ENCODE measurements at regions not wholly inside any gene's neighbourhood (a gene's known extent, or its start where the extent isn't known, plus 50 kb on each side); places are given as distances from the start of the nearest gene placed in this dataset.

- H3K9ac ChIP-seq (ENCODE audit: low read length), result no peak overlapping the region
- H3K27me3 ChIP-seq (ENCODE audit: low read depth, low read length), result no peaks in the 10 kb centered on the region
- no peaks in the 10 kb centered on the region for H4K20me1 ChIP-seq (ENCODE audit: insufficient read depth, low read length)
- TF ChIP-seq EZH2phosphoT487 (IDR thresholded peaks at IDR 0.05; ENCODE audit: low read depth), result no peak
- TF ChIP-seq, protein P1, sequence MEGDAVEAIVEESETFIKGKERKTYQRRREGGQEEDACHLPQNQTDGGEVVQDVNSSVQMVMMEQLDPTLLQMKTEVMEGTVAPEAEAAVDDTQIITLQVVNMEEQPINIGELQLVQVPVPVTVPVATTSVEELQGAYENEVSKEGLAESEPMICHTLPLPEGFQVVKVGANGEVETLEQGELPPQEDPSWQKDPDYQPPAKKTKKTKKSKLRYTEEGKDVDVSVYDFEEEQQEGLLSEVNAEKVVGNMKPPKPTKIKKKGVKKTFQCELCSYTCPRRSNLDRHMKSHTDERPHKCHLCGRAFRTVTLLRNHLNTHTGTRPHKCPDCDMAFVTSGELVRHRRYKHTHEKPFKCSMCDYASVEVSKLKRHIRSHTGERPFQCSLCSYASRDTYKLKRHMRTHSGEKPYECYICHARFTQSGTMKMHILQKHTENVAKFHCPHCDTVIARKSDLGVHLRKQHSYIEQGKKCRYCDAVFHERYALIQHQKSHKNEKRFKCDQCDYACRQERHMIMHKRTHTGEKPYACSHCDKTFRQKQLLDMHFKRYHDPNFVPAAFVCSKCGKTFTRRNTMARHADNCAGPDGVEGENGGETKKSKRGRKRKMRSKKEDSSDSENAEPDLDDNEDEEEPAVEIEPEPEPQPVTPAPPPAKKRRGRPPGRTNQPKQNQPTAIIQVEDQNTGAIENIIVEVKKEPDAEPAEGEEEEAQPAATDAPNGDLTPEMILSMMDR (IDR thresholded peaks at IDR 0.05; ENCODE audit: low read depth, low read length), result no peak
- no peaks in the 10 kb centered on the region for H3K36me3 ChIP-seq (replicated peaks; ENCODE audit: low read depth, low read length)
- H3K4me1 ChIP-seq (ENCODE audit: low read length), result no peaks in the 10 kb centered on the region
- no peaks in the 10 kb centered on the region for H3K79me2 ChIP-seq (ENCODE audit: low read length)
- no peak overlapping the region for H3K27ac ChIP-seq (ENCODE audit: low read length)
- no peak overlapping the region for H2AFZ ChIP-seq (ENCODE audit: low read depth, low read length)
- no peak overlapping the region for H3K4me2 ChIP-seq (ENCODE audit: low read length)
- H3K4me3 ChIP-seq (ENCODE audit: low read length), result no peak overlapping the region
- no peaks in the 10 kb centered on the region for H3K9me3 ChIP-seq (ENCODE audit: insufficient read depth, low read length)
These were observed 200.1 kb downstream of the CXCL12 start for GRCh38 chr10:44184633-44185314.

- no peaks in the 10 kb centered on the region for H3K79me2 ChIP-seq (ENCODE audit: low read length)
- H4K20me1 ChIP-seq (ENCODE audit: insufficient read depth, low read length), result no peaks in the 10 kb centered on the region
- H2AFZ ChIP-seq (ENCODE audit: low read depth, low read length), result no peak overlapping the region
- no peaks in the 10 kb centered on the region for H3K27me3 ChIP-seq (ENCODE audit: low read depth, low read length)
- H3K4me3 ChIP-seq (ENCODE audit: low read length), result no peak overlapping the region
- no peak for TF ChIP-seq EZH2phosphoT487 (IDR thresholded peaks at IDR 0.05; ENCODE audit: low read depth)
- TF ChIP-seq, protein P1 (IDR thresholded peaks at IDR 0.05; ENCODE audit: low read depth, low read length), result no peak
- no peak overlapping the region for H3K27ac ChIP-seq (ENCODE audit: low read length)
- no peaks in the 10 kb centered on the region for H3K36me3 ChIP-seq (replicated peaks; ENCODE audit: low read depth, low read length)
- no peak overlapping the region for H3K4me2 ChIP-seq (ENCODE audit: low read length)
- H3K9me3 ChIP-seq (ENCODE audit: insufficient read depth, low read length), result no peaks in the 10 kb centered on the region
- no peak overlapping the region for H3K9ac ChIP-seq (ENCODE audit: low read length)
- H3K4me1 ChIP-seq (ENCODE audit: low read length), result no peaks in the 10 kb centered on the region
These were observed 200.9 kb downstream of the CXCL12 start for GRCh38 chr10:44183667-44184632.

GRCh38 chr10:44182909-44183308 is 202.0 kb downstream of the CXCL12 start:
- no peak overlapping the region for H3K4me3 ChIP-seq (ENCODE audit: low read length)
- H3K4me2 ChIP-seq (ENCODE audit: low read length), result no peak overlapping the region
- TF ChIP-seq, protein P1 (IDR thresholded peaks at IDR 0.05; ENCODE audit: low read depth, low read length), result no peak
- no peak for TF ChIP-seq EZH2phosphoT487 (IDR thresholded peaks at IDR 0.05; ENCODE audit: low read depth)
- no peak overlapping the region for H2AFZ ChIP-seq (ENCODE audit: low read depth, low read length)
- H3K27ac ChIP-seq (ENCODE audit: low read length), result no peak overlapping the region
- H4K20me1 ChIP-seq (ENCODE audit: insufficient read depth, low read length), result no peaks in the 10 kb centered on the region
- H3K79me2 ChIP-seq (ENCODE audit: low read length), result no peaks in the 10 kb centered on the region
- no peaks in the 10 kb centered on the region for H3K27me3 ChIP-seq (ENCODE audit: low read depth, low read length)
- H3K4me1 ChIP-seq (ENCODE audit: low read length), result no peaks in the 10 kb centered on the region
- H3K36me3 ChIP-seq (replicated peaks; ENCODE audit: low read depth, low read length), result no peaks in the 10 kb centered on the region
- no peaks in the 10 kb centered on the region for H3K9me3 ChIP-seq (ENCODE audit: insufficient read depth, low read length)
- no peak overlapping the region for H3K9ac ChIP-seq (ENCODE audit: low read length)
